Psoas muscle (tissue), 7 donors: ENCODE measurements at regions not wholly inside any gene's neighbourhood (a gene's known extent, or its start where the extent isn't known, plus 50 kb on each side); places are given as distances from the start of the nearest gene placed in this dataset.

Source experiments
- ATAC-seq, 4 donors: fragments of 200-7000 bp; cut with Tn5 transposase; one replicate each; pipeline ENCODE4 v1.9.1; 2020; ENCODE audit warnings: moderate library complexity in 3 of 4, mild to moderate bottlenecking in 2 of 4
- DNase-seq, 2 donors: peaks; one replicate each; pipeline ENCODE4 v3.0.0-alpha.2; 2020
- H3K27ac ChIP-seq: fragments of 200-600 bp; one replicate; pipeline ENCODE4 v1.8.0; 2022
- H3K27me3 ChIP-seq, 3 donors: fragments of 200-600 bp in 1 of 3; one replicate each; pipeline versions ENCODE4 v1.6.1 to v1.8.0; 2013 to 2022; ENCODE audit warnings: low read length in 2 of 3, mild to moderate bottlenecking in 2 of 3, moderate library complexity in 1 of 3; ENCODE audit not compliant: insufficient read depth in 3 of 3
- H3K36me3 ChIP-seq, 2 donors: fragments of 200-600 bp in 1 of 2; one replicate each; pipeline versions ENCODE4 v1.6.1 to v1.8.0; 2013 to 2022; ENCODE audit warnings: low read depth in 1 of 2, mild to moderate bottlenecking in 1 of 2, moderate library complexity in 1 of 2; ENCODE audit not compliant: insufficient read depth in 1 of 2
- H3K4me1 ChIP-seq: fragments of 200-600 bp; one replicate; pipeline ENCODE4 v1.8.0; 2022
- H3K4me3 ChIP-seq: fragments of 200-600 bp; one replicate; pipeline ENCODE4 v1.8.0; 2022; ENCODE audit warnings: mild to moderate bottlenecking
- H3K9me3 ChIP-seq: fragments of 200-600 bp; one replicate; pipeline ENCODE4 v1.8.0; 2022
- CTCF ChIP-seq: fragments of 200-600 bp; IDR thresholded peaks from one replicate; pipeline ENCODE4 v1.8.0; 2022; ENCODE audit warnings: antibody characterized with exemption
- WGBS, 3 donors: extraction: QIAGEN DNeasy Blood & Tissue Kit; methylation state at CpG; one replicate each; pipeline versions ENCODE4 v1.1.6 to v1.1.7; 2013; 5-methylcytosine and 5-hydroxymethylcytosine counted together
- intact Hi-C, 2 donors: fragments of 100-400 bp; cut with DNase I; formaldehyde crosslinking; loops; one replicate each; pipeline versions ENCODE4 v1.11.0 to v1.14.2; 2022
- donor health status: healthy with polysubstance abuse.
- donor health status: DM: no; HTN: no; CAD: no; lungs with moderate emphysema.
- donor health status: Bipolar disorder and iron deficiency.
- donor health status: healthy.
- donor health status: DM: yes; HTN: yes; CAD: no.
- donor health status: DM: no; HTN: no; CAD: no.
- donor health status: DM: yes; HTN: yes; CAD: no.

GRCh38 chr5:60354311-60354710 is 345.7 kb downstream of the DEPDC1B start:
- Histone ChIP-seq H3K36me3 (no peaks in the 10 kb centered on the region), H3K27ac (no peak overlapping the region), H3K27me3 (no peaks in the 10 kb centered on the region), H3K9me3 (no peaks in the 10 kb centered on the region), H3K4me1 (no peaks in the 10 kb centered on the region), H3K4me3 (no peak overlapping the region)
- ATAC-seq (no peak), DNase-seq (no peak)
- intact Hi-C loops = no loop called here
- WGBS, 3 donors = 74 to 83% (median 81%) methylated on average over 1 of the region's 1 CpG
- TF ChIP-seq CTCF = no peak

- intact Hi-C loops = no loop called here
- DNase-seq (no peak), ATAC-seq (no peak)
- Histone ChIP-seq H3K27ac (no peak overlapping the region), H3K9me3 (no peaks in the 10 kb centered on the region), H3K36me3 (no peaks in the 10 kb centered on the region), H3K27me3 (no peaks in the 10 kb centered on the region), H3K4me3 (no peak overlapping the region), H3K4me1 (no peaks in the 10 kb centered on the region)
- whole genome bisulfite sequencing, 3 donors = 76 to 85% (median 84%) methylated on average over 1 of the region's 1 CpG
- TF ChIP-seq CTCF = no peak
These were observed 346.9 kb downstream of the DEPDC1B start for GRCh38 chr5:60352992-60353599.

DNA sequence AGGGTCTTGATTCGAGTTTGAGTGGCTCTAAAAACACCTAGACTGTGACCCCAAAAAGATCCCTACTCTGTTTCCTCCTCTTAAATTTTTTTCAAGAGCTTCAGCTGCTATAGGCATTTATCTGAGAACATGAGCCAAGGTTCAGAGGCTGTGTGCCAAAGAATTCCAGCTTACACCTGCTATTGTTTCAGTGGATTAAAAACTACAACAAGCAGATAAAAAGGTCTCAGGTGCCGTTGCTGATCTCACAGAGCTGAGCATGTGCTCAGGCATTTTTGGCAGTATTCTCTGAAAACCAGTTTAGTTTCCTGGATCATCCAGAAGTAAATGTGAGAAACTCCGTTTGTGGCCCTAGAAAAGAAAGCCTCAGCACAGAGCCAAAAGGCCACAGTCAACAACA is 349.2 kb downstream of the DEPDC1B start:
- no peak overlapping the region for H3K4me3 ChIP-seq
- intact Hi-C loops = no loop called here
- no peak overlapping the region for H3K27ac ChIP-seq
- no peaks in the 10 kb centered on the region for H3K9me3 ChIP-seq
- ATAC-seq (no peak), DNase-seq (no peak)
- no peaks in the 10 kb centered on the region for H3K27me3 ChIP-seq
- no peaks in the 10 kb centered on the region for H3K4me1 ChIP-seq
- TF ChIP-seq CTCF = no peak
- no peaks in the 10 kb centered on the region for H3K36me3 ChIP-seq
- 31 to 41% (median 36%) methylated on average over 3 of the region's 3 CpGs for WGBS, 3 donors

GRCh38 chr5:60349891-60350415 is 350.0 kb downstream of the DEPDC1B start:
- intact Hi-C loops = no loop called here
- no peak for DNase-seq
- no peak overlapping the region for H3K4me3 ChIP-seq
- 84 to 88% (median 84%) methylated on average over 2 of the region's 2 CpGs for WGBS, 3 donors
- H3K27ac ChIP-seq = no peak overlapping the region
- no peaks in the 10 kb centered on the region for H3K9me3 ChIP-seq
- no peak for TF ChIP-seq CTCF
- no peaks in the 10 kb centered on the region for H3K4me1 ChIP-seq
- no peak for ATAC-seq
- H3K27me3 ChIP-seq = no peaks in the 10 kb centered on the region
- no peaks in the 10 kb centered on the region for H3K36me3 ChIP-seq

DNA sequence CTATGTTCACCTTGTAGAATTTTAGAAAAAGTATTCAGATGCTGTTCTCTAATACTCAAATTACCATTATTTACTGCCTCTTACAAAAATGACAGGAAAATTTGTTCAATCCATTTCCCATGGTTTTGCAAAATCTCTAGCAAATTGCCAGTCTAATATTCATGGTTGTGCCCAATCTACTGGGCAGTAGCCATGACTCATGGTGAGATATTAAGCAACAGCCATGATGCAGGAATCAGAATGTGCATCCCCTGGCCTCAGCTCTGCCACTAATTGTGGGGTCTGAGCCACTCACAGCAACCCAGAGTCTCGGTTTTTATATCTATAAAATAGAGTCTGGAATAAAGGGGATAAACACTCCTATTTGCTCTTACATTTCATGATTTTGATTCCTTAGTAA is 353.6 kb downstream of the DEPDC1B start:
- DNase-seq = no peak
- Histone ChIP-seq H3K27ac (no peak overlapping the region), H3K36me3 (no peaks in the 10 kb centered on the region), H3K27me3 (no peaks in the 10 kb centered on the region), H3K4me1 (no peaks in the 10 kb centered on the region), H3K4me3 (no peak overlapping the region), H3K9me3 (no peaks in the 10 kb centered on the region)
- no peak for ATAC-seq
- intact Hi-C loops = no loop called here
- TF ChIP-seq CTCF = no peak
- WGBS, 3 donors = 59 to 75% (median 66%) methylated on average over 1 of the region's 1 CpG
